ENCODE measurements at regions not wholly inside any gene's neighbourhood (a gene's known extent, or its start where the extent isn't known, plus 50 kb on each side); places are given as distances from the start of the nearest gene placed in this dataset.
"Not testable (repeated sequence)": the region's sequence is repeated elsewhere in the genome, so short reads cannot be mapped to it uniquely, and the experiment has no call there.

GRCh38 chr9:621201-621855, 220.2 kb upstream of the DMRT1 start:
- H3K4me3 ChIP-seq: no peak overlapping the region
- no peaks in the 10 kb centered on the region for H3K9me3 ChIP-seq
- no peaks in the 10 kb centered on the region for H3K4me1 ChIP-seq
- WGBS, 5 donors: 58 to 83% (median 68%) methylated on average over 10 of the region's 10 CpGs
- H3K27ac ChIP-seq: peak overlapping the region in 3 of 8 donors; percentile 23 to 53 (median 44)
- TF ChIP-seq POLR2A (IDR thresholded peaks at IDR 0.05) (no peak), POLR2AphosphoS5 (IDR thresholded peaks at IDR 0.05) (no peak), CTCF (IDR thresholded peaks at IDR 0.05 in 8 of 11, conservative IDR thresholded peaks at IDR 0.05 in 3 of 11) (no peak)
- DNase-seq: no peak
- intact Hi-C loops (cut with DNase I; ENCODE audit: low total_unique reads): no loop called here
- no peaks in the 10 kb centered on the region for H3K27me3 ChIP-seq (replicated peaks in 1 of 7)
- no peaks in the 10 kb centered on the region for H3K36me3 ChIP-seq

- 27 to 49% (median 42%) methylated on average over 7 of the region's 7 CpGs for WGBS, 5 donors
- no peaks in the 10 kb centered on the region for H3K9me3 ChIP-seq
- no peak overlapping the region for H3K4me3 ChIP-seq
- H3K4me1 ChIP-seq: no peaks in the 10 kb centered on the region
- DNase-seq: no peak
- no peaks in the 10 kb centered on the region for H3K36me3 ChIP-seq
- no peaks in the 10 kb centered on the region for H3K27me3 ChIP-seq (replicated peaks in 1 of 7)
- TF ChIP-seq POLR2A (IDR thresholded peaks at IDR 0.05) (no peak), CTCF (IDR thresholded peaks at IDR 0.05 in 8 of 11, conservative IDR thresholded peaks at IDR 0.05 in 3 of 11) (no peak), POLR2AphosphoS5 (IDR thresholded peaks at IDR 0.05) (no peak)
- intact Hi-C loops (cut with DNase I; ENCODE audit: low total_unique reads): no loop called here
- peak overlapping the region in 1 of 8 donors; percentile 20 for H3K27ac ChIP-seq
Observed at GRCh38 chr9:624935-625500, 216.5 kb upstream of the DMRT1 start.

GRCh38 chr9:625613-626012, 215.9 kb upstream of the DMRT1 start:
- H3K9me3 ChIP-seq: no peaks in the 10 kb centered on the region
- TF ChIP-seq POLR2A (IDR thresholded peaks at IDR 0.05) (no peak), CTCF (IDR thresholded peaks at IDR 0.05 in 8 of 11, conservative IDR thresholded peaks at IDR 0.05 in 3 of 11) (no peak), POLR2AphosphoS5 (IDR thresholded peaks at IDR 0.05) (no peak)
- WGBS, 5 donors: 34 to 48% (median 45%) methylated on average over 3 of the region's 3 CpGs
- H3K27ac ChIP-seq: peak overlapping the region in 2 of 8 donors; percentile 14 to 20
- H3K4me1 ChIP-seq: no peaks in the 10 kb centered on the region
- H3K36me3 ChIP-seq: no peaks in the 10 kb centered on the region
- no peak overlapping the region for H3K4me3 ChIP-seq
- no peak for DNase-seq
- no peaks in the 10 kb centered on the region for H3K27me3 ChIP-seq (replicated peaks in 1 of 7)
- intact Hi-C loops (cut with DNase I; ENCODE audit: low total_unique reads): no loop called here

- H3K27me3 ChIP-seq (replicated peaks in 1 of 7); intact Hi-C loops (cut with DNase I; ENCODE audit: low total_unique reads); H3K9me3 ChIP-seq; H3K36me3 ChIP-seq; H3K4me3 ChIP-seq; H3K4me1 ChIP-seq; DNase-seq: not testable (repeated sequence)
- H3K27ac ChIP-seq: peak overlapping the region in 3 of 8 donors; percentile 14 to 31 (median 20)
- WGBS, 5 donors: 76 to 92% (median 92%) methylated on average over 9 of the region's 9 CpGs
Observed at GRCh38 chr9:626114-626513, 215.4 kb upstream of the DMRT1 start.
